Astrocyte (in vitro differentiated cells and primary cell): ENCODE measurements at regions not wholly inside any gene's neighbourhood (a gene's known extent, or its start where the extent isn't known, plus 50 kb on each side); places are given as distances from the start of the nearest gene placed in this dataset.

ENCODE experiments used
- EZH2 ChIP-seq: IDR thresholded peaks from 2 replicates; pipeline ENCODE4 v1.6.1; 2012; ENCODE audit warnings: mild to moderate bottlenecking, low read length, inconsistent platforms; ENCODE audit not compliant: insufficient read depth
- TF ChIP-seq, protein P1 (sequence below): IDR thresholded peaks from 2 replicates; pipeline ENCODE4 v1.5.1; 2011; ENCODE audit warnings: low read depth, mild to moderate bottlenecking, inconsistent platforms, low read length, moderate library complexity; ENCODE audit not compliant: insufficient read depth

- TF ChIP-seq EZH2, result no peak
- TF ChIP-seq, protein P1, sequence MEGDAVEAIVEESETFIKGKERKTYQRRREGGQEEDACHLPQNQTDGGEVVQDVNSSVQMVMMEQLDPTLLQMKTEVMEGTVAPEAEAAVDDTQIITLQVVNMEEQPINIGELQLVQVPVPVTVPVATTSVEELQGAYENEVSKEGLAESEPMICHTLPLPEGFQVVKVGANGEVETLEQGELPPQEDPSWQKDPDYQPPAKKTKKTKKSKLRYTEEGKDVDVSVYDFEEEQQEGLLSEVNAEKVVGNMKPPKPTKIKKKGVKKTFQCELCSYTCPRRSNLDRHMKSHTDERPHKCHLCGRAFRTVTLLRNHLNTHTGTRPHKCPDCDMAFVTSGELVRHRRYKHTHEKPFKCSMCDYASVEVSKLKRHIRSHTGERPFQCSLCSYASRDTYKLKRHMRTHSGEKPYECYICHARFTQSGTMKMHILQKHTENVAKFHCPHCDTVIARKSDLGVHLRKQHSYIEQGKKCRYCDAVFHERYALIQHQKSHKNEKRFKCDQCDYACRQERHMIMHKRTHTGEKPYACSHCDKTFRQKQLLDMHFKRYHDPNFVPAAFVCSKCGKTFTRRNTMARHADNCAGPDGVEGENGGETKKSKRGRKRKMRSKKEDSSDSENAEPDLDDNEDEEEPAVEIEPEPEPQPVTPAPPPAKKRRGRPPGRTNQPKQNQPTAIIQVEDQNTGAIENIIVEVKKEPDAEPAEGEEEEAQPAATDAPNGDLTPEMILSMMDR, result no peak
These were observed 1206.3 kb upstream of the CNTN5 start for GRCh38 chr11:97814325-97814959.
